ENCODE measurements at regions not wholly inside any gene's neighbourhood (a gene's known extent, or its start where the extent isn't known, plus 50 kb on each side); places are given as distances from the start of the nearest gene placed in this dataset.

GRCh38 chr2:8590938-8591337 is 90.9 kb upstream of the ID2 start:
- H3K27me3 ChIP-seq (replicated peaks; ENCODE audit: control insufficient read depth, insufficient read depth, low read length), result no peaks in the 10 kb centered on the region; the same call in none of the 2 replicates
- DNase-seq (ENCODE audit: extremely low read depth, insufficient read length), result no peak
- no peaks in the 10 kb centered on the region for H3K36me3 ChIP-seq (ENCODE audit: control insufficient read depth, insufficient read depth, low read length)
- no peak for TF ChIP-seq CTCF (IDR thresholded peaks at IDR 0.05; ENCODE audit: insufficient read depth, low read length, poor library complexity, severe bottlenecking)
- H3K4me3 ChIP-seq (replicated peaks; ENCODE audit: low read depth, low read length), result no peak overlapping the region

DNA sequence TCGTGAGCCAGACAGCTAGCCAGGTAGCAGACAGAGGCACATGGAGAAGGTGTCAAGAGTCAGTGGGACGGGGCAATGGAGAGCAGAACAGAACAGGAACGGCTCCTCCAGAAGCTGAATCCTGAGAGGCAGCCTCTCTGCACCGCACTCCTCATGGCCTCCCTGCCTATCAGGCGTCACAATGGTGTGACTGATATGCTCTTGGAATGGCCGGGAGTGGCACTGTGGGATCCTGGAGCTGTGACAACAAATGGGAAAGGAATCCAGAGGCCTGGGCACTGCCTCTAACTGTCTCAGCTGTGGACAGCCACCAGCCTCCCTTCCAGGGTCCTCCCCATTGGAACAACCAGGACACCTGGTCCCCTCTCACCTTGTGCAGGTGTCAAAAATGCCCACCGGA is 89.1 kb upstream of the ID2 start:
- no peaks in the 10 kb centered on the region for H3K36me3 ChIP-seq (ENCODE audit: control insufficient read depth, insufficient read depth, low read length)
- DNase-seq (ENCODE audit: extremely low read depth, insufficient read length), result no peak
- no peak for TF ChIP-seq CTCF (IDR thresholded peaks at IDR 0.05; ENCODE audit: insufficient read depth, low read length, poor library complexity, severe bottlenecking)
- no peak overlapping the region for H3K4me3 ChIP-seq (replicated peaks; ENCODE audit: low read depth, low read length)
- H3K27me3 ChIP-seq (replicated peaks; ENCODE audit: control insufficient read depth, insufficient read depth, low read length), result no peaks in the 10 kb centered on the region; the same call in none of the 2 replicates

DNA sequence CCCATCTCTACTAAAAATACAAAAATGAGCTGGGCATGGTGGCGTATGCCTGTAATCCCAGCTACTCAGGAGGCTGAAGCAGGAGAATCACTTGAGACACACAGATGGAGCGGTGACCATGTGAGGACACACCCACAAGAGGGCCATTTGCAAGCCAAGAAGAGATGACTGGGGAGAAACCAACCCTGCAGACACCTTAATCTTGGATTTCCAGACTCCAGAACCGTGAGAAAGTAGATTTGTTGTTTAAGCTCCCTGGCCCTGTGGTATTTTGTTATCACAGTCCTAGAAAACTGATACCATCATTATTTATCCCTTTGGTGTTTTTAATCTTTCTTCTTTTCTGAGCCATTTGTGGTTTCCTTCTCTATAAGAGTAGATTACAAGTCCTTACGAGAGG is 88.6 kb upstream of the ID2 start:
- Histone ChIP-seq H3K4me3 (replicated peaks; ENCODE audit: low read depth, low read length) (no peak overlapping the region), H3K36me3 (ENCODE audit: control insufficient read depth, insufficient read depth, low read length) (no peaks in the 10 kb centered on the region), H3K27me3 (replicated peaks; ENCODE audit: control insufficient read depth, insufficient read depth, low read length) (no peaks in the 10 kb centered on the region; the same call in 1 of the 2 replicates)
- DNase-seq (ENCODE audit: extremely low read depth, insufficient read length), result no peak
- no peak for TF ChIP-seq CTCF (IDR thresholded peaks at IDR 0.05; ENCODE audit: insufficient read depth, low read length, poor library complexity, severe bottlenecking)

- no peak overlapping the region for H3K4me3 ChIP-seq (replicated peaks; ENCODE audit: low read depth, low read length)
- TF ChIP-seq CTCF (IDR thresholded peaks at IDR 0.05; ENCODE audit: insufficient read depth, low read length, poor library complexity, severe bottlenecking), result no peak
- no peak for DNase-seq (ENCODE audit: extremely low read depth, insufficient read length)
- H3K27me3 ChIP-seq (replicated peaks; ENCODE audit: control insufficient read depth, insufficient read depth, low read length), result no peaks in the 10 kb centered on the region; the same call in 1 of the 2 replicates
- no peaks in the 10 kb centered on the region for H3K36me3 ChIP-seq (ENCODE audit: control insufficient read depth, insufficient read depth, low read length)
Observed at GRCh38 chr2:8594731-8595427, 87.0 kb upstream of the ID2 start.

GRCh38 chr2:8595428-8595805 is 86.4 kb upstream of the ID2 start:
- TF ChIP-seq CTCF (IDR thresholded peaks at IDR 0.05; ENCODE audit: insufficient read depth, low read length, poor library complexity, severe bottlenecking), result no peak
- no peak overlapping the region for H3K4me3 ChIP-seq (replicated peaks; ENCODE audit: low read depth, low read length)
- no peak for DNase-seq (ENCODE audit: extremely low read depth, insufficient read length)

More at GRCh38 chr2:8595428-8595805, 86.4 kb upstream of the ID2 start:
- Histone ChIP-seq H3K36me3 (ENCODE audit: control insufficient read depth, insufficient read depth, low read length) (no peaks in the 10 kb centered on the region), H3K27me3 (replicated peaks; ENCODE audit: control insufficient read depth, insufficient read depth, low read length) (no peaks in the 10 kb centered on the region; the same call in 1 of the 2 replicates)
